22Rv1 (cell line): ENCODE measurements at regions not wholly inside any gene's neighbourhood (a gene's known extent, or its start where the extent isn't known, plus 50 kb on each side); places are given as distances from the start of the nearest gene placed in this dataset.

Experiments used
- H3K27ac ChIP-seq: fragments of 450-650 bp; 2 replicates; pipeline ENCODE4 v1.5.1; 2017
- CTCF ChIP-seq: fragments of 450-650 bp; IDR thresholded peaks from 2 replicates; pipeline ENCODE4 v1.5.1; 2017; ENCODE audit warnings: mild to moderate bottlenecking
- ZFX ChIP-seq: fragments of 450-650 bp; IDR thresholded peaks from 2 replicates; pipeline ENCODE4 v1.6.1; 2017; ENCODE audit warnings: antibody characterized with exemption, borderline replicate concordance

- no peak for TF ChIP-seq CTCF
- TF ChIP-seq ZFX: no peak
- H3K27ac ChIP-seq: no peak overlapping the region
These were observed 338.1 kb upstream of the SFSWAP start for GRCh38 chr12:131372706-131373195.

GRCh38 chr12:131375261-131375971, 335.5 kb upstream of the SFSWAP start:
- H3K27ac ChIP-seq: no peak overlapping the region
- no peak for TF ChIP-seq CTCF
- TF ChIP-seq ZFX: no peak

- no peak for TF ChIP-seq CTCF
- TF ChIP-seq ZFX: no peak
- no peak overlapping the region for H3K27ac ChIP-seq
These were observed 334.9 kb upstream of the SFSWAP start for GRCh38 chr12:131375972-131376345.

- no peak overlapping the region for H3K27ac ChIP-seq
These were observed 332.6 kb upstream of the SFSWAP start for GRCh38 chr12:131378176-131378842.

GRCh38 chr12:131378861-131379665, 331.8 kb upstream of the SFSWAP start:
- no peak overlapping the region for H3K27ac ChIP-seq
- TF ChIP-seq ZFX (no peak), CTCF (no peak)

More at GRCh38 chr12:131378176-131378842, 332.6 kb upstream of the SFSWAP start:
- TF ChIP-seq ZFX (no peak), CTCF (no peak)

GRCh38 chr12:131379738-131380137, 331.2 kb upstream of the SFSWAP start:
- H3K27ac ChIP-seq: no peak overlapping the region
- TF ChIP-seq ZFX: no peak

- no peak for TF ChIP-seq CTCF
- H3K27ac ChIP-seq: no peak overlapping the region
These were observed 330.5 kb upstream of the SFSWAP start for GRCh38 chr12:131380220-131380964.
